Muscle layer of duodenum (tissue), 2 donors: ENCODE measurements at regions not wholly inside any gene's neighbourhood (a gene's known extent, or its start where the extent isn't known, plus 50 kb on each side); places are given as distances from the start of the nearest gene placed in this dataset.

Experiments
- H3K27ac ChIP-seq: one replicate; pipeline ENCODE4 v1.7.0; 2013; ENCODE audit warnings: mild to moderate bottlenecking, low read length
- H3K27me3 ChIP-seq: one replicate; pipeline ENCODE4 v1.7.0; 2013; ENCODE audit warnings: low read depth, mild to moderate bottlenecking, control low read depth, low read length
- H3K36me3 ChIP-seq, 2 donors: one replicate each; pipeline ENCODE4 v1.7.0; 2013; ENCODE audit warnings: low read length in 2 of 2, control low read depth in 1 of 2, mild to moderate bottlenecking in 1 of 2; ENCODE audit not compliant: insufficient read depth in 2 of 2, control insufficient read depth in 1 of 2
- H3K4me1 ChIP-seq, 2 donors: one replicate each; pipeline ENCODE4 v1.7.0; 2013; ENCODE audit warnings: low read length in 2 of 2, mild to moderate bottlenecking in 2 of 2, control low read depth in 1 of 2, moderate library complexity in 1 of 2; ENCODE audit not compliant: insufficient read depth in 2 of 2, control insufficient read depth in 1 of 2
- H3K4me3 ChIP-seq, 2 donors: one replicate each; pipeline ENCODE4 v1.7.0; 2013; ENCODE audit warnings: low read length in 2 of 2, low read depth in 1 of 2, mild to moderate bottlenecking in 1 of 2
- H3K9me3 ChIP-seq, 2 donors: one replicate each; pipeline ENCODE4 v1.7.0; 2013; ENCODE audit warnings: low read length in 2 of 2, control low read depth in 1 of 2, mild to moderate bottlenecking in 1 of 2; ENCODE audit not compliant: control insufficient read depth in 1 of 2
- donor health status: healthy.

DNA sequence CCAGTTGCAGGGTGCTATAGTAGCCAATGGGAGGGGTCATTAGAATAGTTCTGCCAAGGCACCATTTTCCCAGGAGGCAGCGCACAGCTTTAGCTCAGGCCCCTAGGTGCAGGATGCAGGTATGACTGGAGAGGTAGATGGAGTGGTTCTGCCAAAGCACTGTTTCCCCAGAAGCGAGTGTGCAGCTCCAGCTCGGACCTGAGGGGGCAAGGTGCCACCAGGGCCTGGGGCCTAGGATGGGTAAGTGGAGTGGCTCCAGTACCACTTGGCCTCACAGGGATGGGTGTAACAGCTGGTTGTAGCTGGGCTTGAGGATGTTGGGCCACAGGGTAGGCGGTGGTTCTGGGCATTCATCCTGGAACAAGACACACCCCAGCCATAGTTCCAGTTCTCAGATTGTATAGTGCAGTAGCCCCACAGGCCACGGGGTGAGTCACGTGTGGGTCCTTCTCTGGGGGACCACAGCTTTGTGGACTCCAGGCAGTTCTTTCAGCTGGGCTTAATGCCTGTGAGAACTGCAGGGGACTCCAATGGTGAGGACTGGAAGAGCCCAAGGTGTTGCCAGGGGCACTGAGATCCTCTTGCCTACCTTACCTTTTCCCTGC is 185.5 kb upstream of the ANKH start:
- Histone ChIP-seq H3K36me3 (no peaks in the 10 kb centered on the region), H3K27me3 (no peaks in the 10 kb centered on the region), H3K4me3 (no peak overlapping the region), H3K4me1 (no peaks in the 10 kb centered on the region), H3K9me3 (peaks cover 0 to 17% of the 10 kb centered on the region in 2 donors), H3K27ac (no peak overlapping the region)

DNA sequence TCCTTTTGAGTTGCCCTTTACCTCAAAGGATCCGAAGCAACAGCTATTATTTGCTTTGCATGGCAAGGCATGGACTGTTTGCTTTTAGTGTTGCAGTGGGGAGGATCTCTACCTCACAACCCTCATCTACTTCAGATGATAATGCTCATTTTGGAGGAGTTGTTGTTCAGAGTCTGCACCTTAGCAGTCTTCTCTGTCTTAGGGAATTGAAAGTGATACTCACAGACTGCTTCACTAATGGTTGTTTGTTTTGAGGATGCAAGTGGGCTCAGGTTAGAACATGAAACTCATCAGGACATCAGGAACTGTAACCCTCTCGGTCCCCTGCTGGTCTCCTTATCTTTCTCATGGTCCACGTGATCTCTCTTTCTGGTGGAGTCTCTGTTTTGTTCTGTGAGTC is 172.9 kb upstream of the ANKH start:
- H3K36me3 ChIP-seq, result no peaks in the 10 kb centered on the region
- peaks cover 0 to 3% of the 10 kb centered on the region in 2 donors for H3K9me3 ChIP-seq
- no peaks in the 10 kb centered on the region for H3K27me3 ChIP-seq
- H3K27ac ChIP-seq, result no peak overlapping the region
- H3K4me3 ChIP-seq, result no peak overlapping the region
- H3K4me1 ChIP-seq, result no peaks in the 10 kb centered on the region

DNA sequence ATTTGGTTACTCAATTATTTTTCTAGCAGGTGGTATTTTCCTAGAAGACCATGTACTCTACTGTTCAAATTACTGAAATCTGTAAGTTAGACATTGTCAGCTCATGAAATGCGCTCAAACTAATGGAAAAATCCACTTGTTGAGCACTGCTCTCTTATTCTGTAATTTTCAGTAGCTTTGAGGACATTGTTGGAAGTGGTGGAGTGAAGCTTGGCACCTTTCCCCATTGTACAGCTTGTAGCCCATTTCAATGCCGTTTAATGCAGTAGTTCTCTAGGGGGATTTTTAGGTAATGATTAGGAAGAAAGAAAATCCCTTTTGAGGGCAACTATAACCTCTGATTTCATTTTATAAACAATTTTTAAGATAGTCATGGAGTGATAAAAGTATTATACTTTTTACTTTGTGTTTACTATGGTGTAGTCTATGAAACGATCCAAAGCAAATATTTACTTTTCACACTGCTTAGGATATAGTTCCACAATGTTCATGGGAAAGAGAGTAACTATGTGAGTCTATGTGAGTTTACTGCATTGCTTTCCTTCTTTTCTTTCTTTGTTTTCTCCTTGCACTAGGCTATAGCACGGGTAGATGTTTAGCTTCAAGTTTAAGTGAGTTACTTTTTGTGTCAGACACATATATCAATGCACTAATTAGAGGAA is 165.8 kb upstream of the ANKH start:
- H3K9me3 ChIP-seq, result peaks cover 0 to 12% of the 10 kb centered on the region in 2 donors
- no peaks in the 10 kb centered on the region for H3K36me3 ChIP-seq
- no peaks in the 10 kb centered on the region for H3K4me1 ChIP-seq
- H3K27ac ChIP-seq, result no peak overlapping the region
- H3K27me3 ChIP-seq, result no peaks in the 10 kb centered on the region
- no peak overlapping the region for H3K4me3 ChIP-seq

GRCh38 chr5:15034379-15034778 is 162.8 kb upstream of the ANKH start:
- Histone ChIP-seq H3K9me3 (peaks cover 0 to 9% of the 10 kb centered on the region in 2 donors), H3K27ac (no peak overlapping the region), H3K36me3 (no peaks in the 10 kb centered on the region), H3K27me3 (no peaks in the 10 kb centered on the region), H3K4me1 (no peaks in the 10 kb centered on the region), H3K4me3 (no peak overlapping the region)

DNA sequence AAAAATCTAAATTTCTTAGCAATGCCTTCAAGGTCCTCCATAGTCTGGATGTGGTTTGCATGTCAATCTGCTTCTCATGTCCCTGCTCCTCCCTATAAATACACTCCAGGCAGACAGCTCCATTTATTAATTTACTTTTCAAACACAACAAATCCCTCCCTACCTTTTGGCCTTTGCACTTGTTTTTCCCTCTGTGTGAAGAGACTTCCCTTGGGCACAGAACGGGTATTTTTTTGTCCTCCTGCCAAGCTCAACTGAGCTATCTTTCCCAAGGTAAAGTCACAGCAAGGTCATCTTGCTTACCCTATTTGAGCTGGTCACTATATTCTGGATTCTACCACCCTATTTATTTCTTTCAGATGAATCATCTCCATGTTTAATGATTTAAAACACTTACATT is 159.6 kb upstream of the ANKH start:
- no peak overlapping the region for H3K27ac ChIP-seq
- H3K4me1 ChIP-seq, result no peaks in the 10 kb centered on the region
- no peak overlapping the region for H3K4me3 ChIP-seq
- no peaks in the 10 kb centered on the region for H3K9me3 ChIP-seq
- H3K36me3 ChIP-seq, result no peaks in the 10 kb centered on the region
- H3K27me3 ChIP-seq, result no peaks in the 10 kb centered on the region

GRCh38 chr5:15027764-15028163 is 156.2 kb upstream of the ANKH start:
- Histone ChIP-seq H3K4me3 (no peak overlapping the region), H3K4me1 (no peaks in the 10 kb centered on the region), H3K9me3 (no peaks in the 10 kb centered on the region), H3K27ac (no peak overlapping the region), H3K36me3 (no peaks in the 10 kb centered on the region), H3K27me3 (no peaks in the 10 kb centered on the region)

- H3K9me3 ChIP-seq, result no peaks in the 10 kb centered on the region
- no peaks in the 10 kb centered on the region for H3K27me3 ChIP-seq
- no peak overlapping the region for H3K27ac ChIP-seq
- H3K4me3 ChIP-seq, result no peak overlapping the region
- H3K36me3 ChIP-seq, result no peaks in the 10 kb centered on the region
- no peaks in the 10 kb centered on the region for H3K4me1 ChIP-seq
Observed at GRCh38 chr5:15026944-15027343, 155.4 kb upstream of the ANKH start.

DNA sequence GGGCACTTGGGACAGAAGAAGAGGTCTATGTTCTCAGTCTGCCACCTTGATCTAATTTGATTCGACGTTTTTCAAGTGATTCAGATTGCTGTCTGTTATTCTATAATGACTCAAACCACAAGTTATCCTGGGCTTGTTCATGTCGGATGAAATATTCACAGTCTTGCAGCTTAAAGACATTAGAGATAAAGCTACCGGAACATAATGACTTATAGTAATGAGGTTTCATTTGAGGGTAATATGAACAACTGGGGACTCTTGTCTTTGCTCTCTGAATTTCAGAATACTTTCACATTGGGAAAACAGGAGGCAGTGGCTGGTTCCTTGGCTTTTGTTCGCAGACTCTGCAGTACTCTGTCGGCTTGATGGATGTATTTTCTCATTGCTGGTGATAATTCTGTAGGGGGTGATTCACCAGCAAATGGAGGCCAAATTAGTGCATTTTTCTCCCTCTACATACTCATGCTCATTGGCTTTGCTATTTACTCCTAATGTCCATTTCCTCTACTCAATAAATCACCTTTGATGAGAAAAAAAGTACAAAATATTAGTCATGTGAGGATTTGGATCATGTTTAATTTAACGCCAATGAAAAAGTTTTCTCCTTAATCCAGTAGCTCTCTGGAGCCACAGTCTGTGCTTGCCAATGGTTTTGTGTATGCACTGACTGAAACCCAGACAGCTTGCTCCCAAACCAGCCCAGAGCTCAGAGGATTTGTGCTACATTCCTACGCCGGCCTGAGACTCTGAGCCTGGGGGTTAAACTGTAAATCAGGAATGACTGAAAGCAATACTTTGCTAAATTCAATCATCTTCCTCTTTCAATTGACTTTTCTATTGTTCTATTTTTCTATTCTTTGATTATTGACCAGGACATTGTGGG is 154.7 kb upstream of the ANKH start:
- Histone ChIP-seq H3K4me1 (no peaks in the 10 kb centered on the region), H3K27ac (no peak overlapping the region), H3K9me3 (peaks cover 0 to 3% of the 10 kb centered on the region in 2 donors), H3K36me3 (no peaks in the 10 kb centered on the region), H3K4me3 (no peak overlapping the region), H3K27me3 (no peaks in the 10 kb centered on the region)

GRCh38 chr5:15023846-15024245 is 152.3 kb upstream of the ANKH start:
- Histone ChIP-seq H3K27me3 (no peaks in the 10 kb centered on the region), H3K4me1 (no peaks in the 10 kb centered on the region), H3K36me3 (no peaks in the 10 kb centered on the region), H3K9me3 (peaks cover 0 to 3% of the 10 kb centered on the region in 2 donors), H3K4me3 (no peak overlapping the region), H3K27ac (no peak overlapping the region)

- Histone ChIP-seq H3K4me3 (no peak overlapping the region), H3K27me3 (no peaks in the 10 kb centered on the region), H3K9me3 (peaks cover 0 to 3% of the 10 kb centered on the region in 2 donors), H3K27ac (no peak overlapping the region), H3K36me3 (no peaks in the 10 kb centered on the region), H3K4me1 (no peaks in the 10 kb centered on the region)
Observed at GRCh38 chr5:15023266-15023665, 151.7 kb upstream of the ANKH start.

GRCh38 chr5:15021266-15022046 is 149.9 kb upstream of the ANKH start:
- Histone ChIP-seq H3K27ac (no peak overlapping the region), H3K36me3 (no peaks in the 10 kb centered on the region), H3K27me3 (no peaks in the 10 kb centered on the region), H3K4me1 (no peaks in the 10 kb centered on the region), H3K9me3 (peaks cover 0 to 3% of the 10 kb centered on the region in 2 donors), H3K4me3 (peak overlapping the region in 1 of 2 donors; percentile 11)
